LNCaP clone FGC (cell line): ENCODE measurements at regions not wholly inside any gene's neighbourhood (a gene's known extent, or its start where the extent isn't known, plus 50 kb on each side); places are given as distances from the start of the nearest gene placed in this dataset.

Source experiments
- DNase-seq: peaks from one replicate; pipeline ENCODE4 v3.0.0-alpha.2; 2011; ENCODE audit warnings: low read depth
- H3K4me3 ChIP-seq: 2 replicates; pipeline ENCODE4 v1.5.1; 2011; ENCODE audit warnings: mild to moderate bottlenecking, low read depth, low read length, control low read depth
- CTCF ChIP-seq: IDR thresholded peaks from 2 replicates; pipeline ENCODE4 v1.5.1; 2012; ENCODE audit warnings: mild to moderate bottlenecking; ENCODE audit not compliant: control insufficient read depth, insufficient read depth; ENCODE audit errors: extremely low read depth

- no peak overlapping the region for H3K4me3 ChIP-seq
- DNase-seq = no peak
- no peak for TF ChIP-seq CTCF
Measured at GRCh38 chr11:8340296-8340695, 76.6 kb upstream of the LMO1 start.

GRCh38 chr11:8339592-8340022 is 75.9 kb upstream of the LMO1 start:
- TF ChIP-seq CTCF = no peak
- no peak for DNase-seq
- H3K4me3 ChIP-seq = no peak overlapping the region

- TF ChIP-seq CTCF = peak; percentile 74
- H3K4me3 ChIP-seq = no peak overlapping the region
- no peak for DNase-seq
Measured at GRCh38 chr11:8338138-8338537, 74.5 kb upstream of the LMO1 start.

GRCh38 chr11:8337130-8337795 is 73.6 kb upstream of the LMO1 start:
- no peak overlapping the region for H3K4me3 ChIP-seq
- DNase-seq = no peak
- TF ChIP-seq CTCF = no peak

- H3K4me3 ChIP-seq = no peak overlapping the region
- no peak for TF ChIP-seq CTCF
- no peak for DNase-seq
Measured at GRCh38 chr11:8336356-8337129, 72.9 kb upstream of the LMO1 start.

GRCh38 chr11:8335683-8336082 is 72.0 kb upstream of the LMO1 start:
- TF ChIP-seq CTCF = no peak
- no peak for DNase-seq
- no peak overlapping the region for H3K4me3 ChIP-seq
